Stimulated activated CD8-positive, alpha-beta memory T cell treated with anti-CD3 and anti-CD28 coated beads, Interleukin-15, amount 100 ng/mL, for 24 hours (primary cell): ENCODE measurements at regions not wholly inside any gene's neighbourhood (a gene's known extent, or its start where the extent isn't known, plus 50 kb on each side); places are given as distances from the start of the nearest gene placed in this dataset.

Experiments
- DNase-seq: peaks from one replicate; pipeline ENCODE4 v3.0.0-alpha.2; 2020; ENCODE audit warnings: low read depth

DNA sequence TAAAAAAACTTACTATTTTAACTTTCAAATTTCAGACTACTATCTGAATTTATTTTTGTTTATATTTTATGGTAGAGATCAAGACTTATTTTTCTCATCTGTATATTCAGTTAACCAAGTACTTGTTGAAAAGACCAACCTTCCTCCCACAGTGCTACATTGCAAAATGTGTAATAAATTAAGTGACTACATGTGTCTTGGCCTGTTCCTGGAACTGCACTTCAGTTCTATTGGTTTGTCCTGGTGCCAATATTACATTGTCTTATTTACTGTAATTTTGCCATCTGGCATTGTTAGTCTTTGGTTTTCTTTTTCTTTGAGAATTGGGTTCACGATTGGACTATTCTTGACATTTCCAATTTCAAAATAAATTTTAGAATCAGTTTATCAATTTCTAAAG, 138.4 kb upstream of the KCNMB2 start:
- DNase-seq, result no peak

DNA sequence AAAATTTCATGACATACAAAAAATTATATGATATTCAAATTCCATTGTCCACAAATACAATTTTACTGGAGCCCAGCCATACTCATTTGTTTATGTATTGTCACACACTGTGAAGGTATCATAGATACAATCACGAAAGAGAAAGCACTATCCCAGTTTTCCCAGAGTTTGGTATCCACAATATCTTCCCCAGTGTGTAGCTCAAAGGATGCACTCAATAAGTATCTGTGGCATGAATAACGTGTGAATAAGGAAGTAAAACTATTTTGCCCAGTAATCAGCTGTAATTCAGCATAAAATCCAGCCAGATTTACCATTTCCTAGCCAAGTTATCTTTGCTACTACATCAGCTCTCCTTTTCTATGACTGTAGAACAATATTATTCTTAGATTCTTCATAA, 131.3 kb upstream of the KCNMB2 start:
- DNase-seq, result no peak

DNA sequence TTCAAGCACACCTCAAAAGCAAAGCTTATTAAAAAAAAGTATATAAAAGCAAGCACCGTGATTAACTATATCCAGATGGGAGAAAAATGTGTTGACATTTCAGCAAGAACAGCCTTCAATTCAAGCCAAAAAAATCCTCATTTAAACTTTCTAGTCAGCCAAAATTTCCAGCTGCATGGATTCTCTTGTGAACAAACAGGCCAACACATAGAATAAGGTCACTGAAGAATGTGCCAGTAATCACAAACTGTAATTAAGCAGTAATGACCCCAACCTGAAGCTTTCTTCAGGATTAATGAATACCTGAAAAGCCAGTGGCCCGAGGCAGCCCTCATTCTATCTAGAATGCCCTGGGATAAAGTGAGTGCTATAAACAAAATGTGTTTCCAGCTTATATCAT, 130.7 kb upstream of the KCNMB2 start:
- DNase-seq, result no peak

DNA sequence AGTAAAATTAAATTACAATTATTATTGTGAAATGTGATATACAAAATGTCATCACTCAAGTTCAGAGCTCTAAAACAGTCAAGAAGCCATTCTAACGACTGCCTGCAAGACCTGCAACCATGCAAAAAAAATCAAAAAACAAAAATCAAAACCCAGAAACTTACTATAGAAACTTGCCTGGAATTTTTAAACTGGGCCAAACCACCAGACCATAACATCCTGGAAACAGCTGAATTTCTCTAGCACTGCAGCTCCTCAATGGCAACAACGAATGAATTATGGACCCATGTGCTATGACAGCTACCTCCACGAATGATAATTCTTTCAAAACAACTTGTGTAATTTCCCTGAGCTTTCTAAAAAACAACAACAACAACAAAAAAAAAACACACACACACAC, 130.0 kb upstream of the KCNMB2 start:
- DNase-seq, result no peak

DNA sequence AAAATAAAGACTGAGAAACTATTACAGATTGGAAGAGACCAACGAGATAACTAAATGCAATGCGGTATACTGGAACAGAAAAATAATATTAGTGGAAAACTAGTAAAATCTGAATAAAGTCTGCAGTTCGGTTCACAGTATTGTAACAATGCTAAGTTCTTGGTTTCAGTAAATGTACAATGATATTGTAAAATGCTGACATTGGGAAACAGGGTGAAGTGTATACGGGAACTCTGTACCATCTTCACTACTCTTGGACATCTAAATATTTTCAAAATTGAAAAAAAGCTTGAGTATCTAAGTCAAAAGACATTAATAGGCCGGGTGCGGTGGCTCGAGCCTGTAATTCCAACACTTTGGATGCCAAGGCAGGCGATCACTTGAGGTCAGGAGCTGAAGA, 120.9 kb upstream of the KCNMB2 start:
- DNase-seq, result no peak

DNA sequence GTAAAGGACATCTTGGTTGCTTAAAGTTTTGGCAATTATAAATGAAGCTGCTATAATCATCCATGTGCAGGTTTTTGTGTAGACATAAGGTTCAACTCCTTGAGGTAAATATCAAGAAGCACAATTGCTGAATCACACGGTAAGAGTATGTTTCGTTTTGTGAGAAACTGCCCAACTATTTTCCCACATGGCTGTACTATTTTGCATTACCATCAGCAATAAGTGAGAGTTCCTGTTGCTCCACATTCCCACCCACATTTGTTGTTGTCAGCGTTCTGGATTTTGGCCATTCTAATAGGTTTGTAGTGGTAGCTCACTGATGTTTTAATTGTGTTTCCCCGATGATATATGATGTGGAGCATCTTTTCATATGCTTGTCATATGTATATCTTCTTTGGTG, 118.5 kb upstream of the KCNMB2 start:
- DNase-seq, result no peak

DNA sequence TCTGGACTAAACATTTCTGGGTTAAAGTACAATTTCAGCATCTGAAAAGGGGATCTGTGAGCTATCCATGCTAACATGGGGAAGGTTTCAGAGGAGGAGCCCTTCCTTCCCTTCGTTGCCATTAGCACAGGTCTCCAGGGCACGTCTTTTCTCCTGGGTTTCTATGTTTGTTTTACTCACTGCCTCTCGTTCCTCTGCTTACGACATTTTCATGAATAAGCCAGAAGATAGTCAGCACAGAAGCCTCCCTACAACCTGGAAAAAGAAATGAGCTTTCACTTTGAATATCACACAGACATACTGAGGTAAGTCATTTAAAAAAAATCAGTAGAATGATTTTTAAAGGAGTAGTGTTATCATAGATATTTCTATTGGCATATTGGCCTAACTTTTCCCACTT, 117.2 kb upstream of the KCNMB2 start:
- no peak for DNase-seq

DNA sequence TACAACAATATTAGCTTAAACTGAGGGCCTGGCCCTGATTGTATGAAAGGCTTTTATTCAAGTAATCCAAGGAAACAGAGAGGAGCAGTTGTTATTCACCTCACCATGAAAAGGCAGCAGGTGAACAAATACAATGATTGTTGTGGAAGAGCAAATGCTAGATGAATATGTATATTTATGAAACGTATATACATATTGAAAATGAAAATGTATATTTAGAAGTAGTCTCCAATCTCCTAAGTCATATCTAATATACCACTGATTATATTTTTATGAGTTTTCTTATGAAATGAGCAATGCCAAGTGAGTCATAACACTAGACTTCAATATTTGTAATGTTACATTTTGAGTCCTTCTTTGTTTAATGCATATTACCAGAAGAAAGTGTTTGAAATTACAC, 116.2 kb upstream of the KCNMB2 start:
- no peak for DNase-seq

DNA sequence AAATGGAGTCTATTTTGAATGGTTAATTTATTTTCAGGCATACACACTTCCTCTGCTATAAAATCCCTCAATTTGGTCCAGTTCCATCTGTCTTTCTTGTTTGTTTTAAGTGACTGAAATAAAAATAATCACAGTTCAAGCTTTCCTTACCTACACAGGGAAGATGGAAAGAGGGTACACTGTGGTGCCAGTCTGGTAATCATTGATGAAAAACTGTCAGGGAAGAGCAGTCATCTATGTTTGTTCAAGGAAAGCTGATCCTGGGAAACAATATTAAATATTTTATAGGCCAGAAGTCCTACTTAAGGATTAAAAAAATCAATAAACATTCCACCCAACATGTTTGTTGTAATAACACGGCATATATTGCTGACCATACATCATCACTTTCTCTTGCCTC, 115.2 kb upstream of the KCNMB2 start:
- no peak for DNase-seq

DNA sequence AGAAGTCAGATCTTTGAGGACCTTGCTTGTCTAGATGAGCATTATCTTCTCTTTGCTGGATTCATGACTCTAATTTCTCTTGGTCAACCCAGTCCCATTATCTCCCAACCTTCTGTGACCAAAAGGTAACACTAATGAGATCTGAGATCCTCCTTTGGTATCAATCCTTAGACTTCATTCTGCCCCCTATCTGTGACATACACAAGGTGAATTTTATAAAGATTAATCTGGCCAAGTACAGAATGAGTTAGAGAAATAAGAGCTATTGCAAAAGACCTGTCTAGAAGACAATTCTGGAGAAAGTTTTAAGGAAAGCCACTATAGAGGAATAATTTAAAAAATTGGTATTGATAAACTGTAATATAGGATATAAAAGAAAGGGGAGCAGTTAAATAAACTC, 113.8 kb upstream of the KCNMB2 start:
- no peak for DNase-seq

DNA sequence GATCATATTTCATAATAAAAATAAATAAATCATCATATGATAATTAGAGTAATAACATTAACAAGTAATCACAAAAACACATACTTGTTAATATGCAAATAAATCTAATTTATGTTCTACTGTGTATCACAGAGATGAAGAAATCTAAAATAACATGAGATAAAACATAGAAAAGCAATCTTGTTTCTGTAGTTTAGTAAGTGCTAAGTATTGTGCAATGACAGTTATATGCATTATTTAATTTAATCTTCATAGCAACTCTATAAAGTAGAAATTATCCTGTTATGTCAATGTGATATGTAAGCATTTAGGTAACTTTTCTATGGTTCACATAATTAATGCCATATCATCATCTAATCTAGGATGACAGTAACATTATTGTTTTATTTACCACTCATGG, 108.2 kb upstream of the KCNMB2 start:
- DNase-seq, result no peak

DNA sequence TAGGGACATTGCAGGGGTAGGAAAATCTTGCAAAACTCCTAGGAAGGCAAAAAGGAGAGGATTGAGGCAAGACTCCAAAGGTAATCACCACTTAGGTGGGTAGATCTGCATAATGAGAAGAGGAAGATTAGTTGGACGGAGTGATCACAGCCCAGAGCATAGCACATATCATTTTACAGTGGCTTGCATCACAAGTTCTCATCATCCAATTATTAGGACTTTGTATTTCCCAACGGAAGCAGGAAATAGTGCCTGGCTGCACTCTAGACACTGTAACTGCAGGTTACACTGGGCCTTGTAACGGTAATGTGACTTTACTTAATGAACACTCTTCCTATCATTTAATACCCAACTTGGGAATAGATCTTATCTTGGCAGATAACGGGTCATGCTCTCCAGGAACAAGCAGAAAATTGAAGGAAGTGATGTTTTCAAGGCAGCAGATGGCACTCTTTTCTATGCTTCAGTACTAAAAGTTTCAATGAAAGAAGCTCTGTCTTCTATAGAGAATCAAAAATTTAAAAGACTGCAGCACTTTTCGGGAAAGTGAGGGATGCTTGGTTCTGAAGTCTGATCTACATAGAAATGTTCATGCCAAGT, 101.9 kb upstream of the KCNMB2 start:
- DNase-seq, result no peak

DNA sequence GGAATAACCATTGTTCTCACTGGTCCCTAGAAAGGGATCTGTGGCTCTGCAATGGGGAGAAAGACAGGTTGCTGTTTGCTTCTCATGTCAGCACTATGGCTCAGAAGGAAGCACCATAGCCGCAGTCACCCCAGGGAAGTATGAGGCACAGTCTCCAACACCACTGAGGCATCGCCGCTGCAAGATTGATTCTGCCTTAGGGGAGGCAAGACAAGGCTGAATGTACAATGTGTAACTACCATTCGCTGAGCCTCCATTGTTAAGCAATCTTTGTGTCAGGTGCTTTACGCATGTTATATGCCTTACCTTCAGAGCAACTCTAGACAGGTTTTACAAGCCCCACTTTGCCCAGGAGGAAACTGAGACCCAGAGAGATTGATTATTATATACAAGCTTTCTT, 100.7 kb upstream of the KCNMB2 start:
- no peak for DNase-seq

DNA sequence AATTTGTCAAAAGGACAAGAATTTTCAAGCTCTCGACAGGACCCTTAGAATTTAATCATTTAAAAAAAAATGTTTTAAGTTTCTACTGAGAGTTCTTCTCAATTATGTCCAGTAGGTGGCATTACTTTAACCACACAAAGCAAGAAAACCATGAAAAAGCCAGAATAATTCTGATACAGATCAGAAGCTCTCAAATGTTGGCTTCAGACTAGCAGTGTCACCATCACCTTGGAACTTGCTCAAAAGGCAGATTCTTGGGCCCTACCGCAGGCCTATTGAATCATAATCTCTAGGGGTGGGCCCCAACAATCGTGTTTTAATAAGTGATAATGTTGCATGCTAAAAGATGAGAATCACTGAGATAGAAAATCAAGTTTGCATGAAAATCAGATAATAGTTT, 99.5 kb upstream of the KCNMB2 start:
- no peak for DNase-seq

DNA sequence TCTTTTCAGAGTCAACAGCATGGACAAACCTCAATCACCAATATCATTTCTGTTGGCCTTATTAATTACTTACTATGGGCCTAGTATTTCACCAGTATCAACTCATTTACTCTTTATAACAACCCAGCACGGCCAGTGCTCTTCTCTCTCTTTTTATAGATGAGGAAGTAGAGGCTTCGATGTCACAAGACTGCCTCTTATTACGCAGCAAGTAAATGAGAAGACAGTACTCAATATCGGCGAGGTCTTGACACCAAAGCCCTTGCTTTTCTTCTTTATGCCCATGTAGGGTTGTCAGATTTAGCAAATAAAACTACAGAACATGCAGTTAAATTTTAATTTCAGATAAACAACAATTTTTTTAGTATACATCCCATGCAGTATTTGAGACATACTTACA, 99.0 kb upstream of the KCNMB2 start:
- no peak for DNase-seq

DNA sequence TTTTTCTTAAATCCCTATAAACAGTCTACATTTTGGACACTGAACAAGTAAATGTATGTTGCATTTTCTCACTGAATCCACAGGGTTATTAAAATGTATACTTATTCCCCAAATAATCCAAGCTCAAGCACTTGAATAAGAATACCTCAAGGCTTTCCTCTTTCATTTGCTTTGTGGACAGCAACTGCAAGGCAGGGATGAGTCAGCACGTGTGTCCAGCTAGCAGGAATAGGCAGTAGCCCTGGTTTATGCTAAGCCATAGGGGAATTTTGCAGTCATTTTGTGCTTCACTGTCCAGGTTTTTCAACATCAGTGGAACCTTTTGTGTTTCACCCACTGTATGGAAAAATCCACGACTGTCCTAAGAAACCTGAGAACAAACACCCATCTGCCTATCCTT, 96.7 kb upstream of the KCNMB2 start:
- DNase-seq, result no peak

DNA sequence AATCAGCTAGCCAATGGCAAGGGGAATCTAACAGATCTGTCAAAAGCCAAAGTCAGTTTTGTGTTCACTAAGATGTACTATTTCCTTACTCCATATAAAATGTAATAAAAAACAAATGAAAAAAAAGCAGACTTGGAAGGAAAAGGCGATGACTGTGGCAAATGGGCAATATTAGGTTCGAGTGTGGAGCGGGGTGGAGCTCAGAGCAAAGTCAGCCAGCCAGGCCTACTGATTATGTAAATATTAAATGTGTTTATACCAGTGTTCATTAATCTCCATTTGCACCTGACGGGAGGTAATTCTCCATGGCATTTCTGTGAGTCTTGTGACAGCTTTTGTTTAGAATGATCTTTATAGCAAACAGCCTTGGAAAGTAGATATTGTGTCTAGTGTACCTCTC, 96.2 kb upstream of the KCNMB2 start:
- DNase-seq, result no peak

DNA sequence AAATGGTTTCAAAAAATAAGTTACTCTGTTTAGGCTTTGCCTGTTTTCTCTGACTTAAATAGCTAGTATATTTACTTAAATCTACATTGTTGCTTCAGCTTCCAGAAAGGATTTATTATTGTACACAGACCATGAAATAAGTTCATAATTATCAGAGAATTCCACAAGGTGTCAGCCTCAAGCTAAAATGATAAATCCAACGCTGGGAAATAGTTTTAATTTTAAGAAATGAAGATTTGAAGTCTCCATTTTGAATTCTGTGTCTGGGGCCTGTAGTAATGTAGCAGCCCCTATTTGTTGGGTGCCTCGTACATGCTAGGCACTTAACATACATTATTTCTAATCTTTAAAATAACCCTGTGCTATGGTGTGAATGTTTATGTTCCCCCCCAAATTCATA, 92.6 kb upstream of the KCNMB2 start:
- no peak for DNase-seq

DNA sequence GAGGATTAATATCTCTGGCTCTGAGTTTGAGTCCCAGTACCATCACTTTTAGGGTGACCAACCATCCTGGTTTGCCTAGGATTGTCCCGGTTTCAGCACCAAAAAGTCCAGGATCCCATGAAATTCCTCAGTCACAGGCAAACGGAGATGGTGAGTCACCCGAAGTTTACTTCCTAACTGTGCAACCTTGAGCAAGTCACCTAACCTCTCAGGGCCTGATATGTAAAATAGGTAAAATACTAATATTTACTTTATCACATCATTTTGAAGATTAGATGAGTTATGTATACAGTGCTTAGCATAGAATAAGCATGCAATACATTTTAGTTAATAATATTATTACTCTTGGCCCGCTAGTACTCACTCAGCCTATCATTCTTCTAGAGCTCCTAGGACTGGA, 91.1 kb upstream of the KCNMB2 start:
- DNase-seq, result no peak

DNA sequence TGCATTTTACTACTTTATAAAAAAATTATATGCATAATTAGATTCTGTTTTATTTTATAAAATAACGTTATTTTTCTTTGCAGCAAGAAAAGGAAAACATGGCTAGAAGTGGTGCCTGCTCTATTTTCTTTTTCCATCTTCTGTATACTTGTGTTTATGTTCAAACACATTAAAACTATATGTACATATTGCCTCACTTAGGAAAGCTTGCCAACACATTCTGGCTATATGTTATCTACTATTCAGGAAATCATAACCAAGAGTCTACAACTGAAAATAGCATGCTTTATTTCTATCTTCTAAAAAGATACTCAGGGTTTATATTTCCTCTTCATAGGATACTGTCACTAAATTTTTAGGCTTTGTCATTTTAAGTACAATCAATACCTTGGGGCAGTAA, 90.2 kb upstream of the KCNMB2 start:
- no peak for DNase-seq

DNA sequence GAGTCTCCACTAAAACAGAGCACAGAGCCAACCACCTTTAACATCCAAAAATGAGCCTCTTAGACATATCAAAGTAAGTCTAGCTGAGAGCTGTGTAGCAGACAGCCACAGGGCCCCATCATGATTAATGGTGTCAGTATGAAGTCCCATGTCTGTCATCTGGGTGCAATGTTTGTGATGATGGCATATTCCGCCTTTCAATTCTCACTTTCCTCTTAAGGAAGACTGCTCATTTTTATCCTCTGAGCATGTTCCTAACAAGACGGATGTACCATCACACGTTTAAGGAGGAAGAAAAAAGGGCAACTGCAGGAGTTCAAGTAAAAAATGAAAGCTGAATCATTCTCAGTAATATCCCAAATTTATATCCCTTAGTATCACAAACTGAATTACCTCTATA, 85.8 kb upstream of the KCNMB2 start:
- no peak for DNase-seq

DNA sequence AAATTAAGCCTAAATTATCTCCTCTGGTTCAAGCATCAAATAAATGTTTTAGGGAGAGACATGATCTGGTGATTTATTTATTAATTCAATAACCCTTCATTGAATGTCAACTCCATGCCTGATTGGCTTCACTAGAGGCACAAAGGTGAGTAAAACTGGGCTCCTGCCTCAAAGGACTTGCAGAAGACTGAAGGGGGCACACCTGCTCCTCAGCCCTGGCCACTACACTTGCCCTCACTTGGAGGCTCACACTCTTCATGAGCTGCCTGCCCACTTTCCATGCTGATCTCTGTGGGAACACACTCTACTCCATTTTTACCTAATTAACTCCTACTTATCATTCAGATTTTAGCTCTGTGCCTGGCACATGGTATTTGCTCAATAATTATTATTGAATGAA, 84.4 kb upstream of the KCNMB2 start:
- no peak for DNase-seq

DNA sequence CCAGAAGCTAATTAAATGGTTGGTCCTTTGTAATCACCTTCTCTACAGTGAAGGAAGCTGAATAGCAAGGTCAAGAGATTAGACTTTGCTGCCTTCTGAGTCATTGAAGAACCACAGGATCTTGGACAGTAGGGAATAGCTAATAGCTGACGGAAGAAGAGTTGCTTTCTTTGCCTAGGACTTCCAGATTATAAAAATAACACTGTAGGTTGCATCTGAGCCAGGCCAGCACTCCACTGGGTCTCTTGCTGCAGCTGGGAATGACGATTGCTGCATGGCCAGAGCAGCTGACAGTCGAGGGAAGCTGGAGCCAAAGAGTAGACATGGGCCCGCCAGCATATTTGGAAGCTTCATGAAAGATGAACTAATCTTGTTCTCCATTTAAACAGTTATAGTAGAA, 81.5 kb upstream of the KCNMB2 start:
- DNase-seq, result no peak

DNA sequence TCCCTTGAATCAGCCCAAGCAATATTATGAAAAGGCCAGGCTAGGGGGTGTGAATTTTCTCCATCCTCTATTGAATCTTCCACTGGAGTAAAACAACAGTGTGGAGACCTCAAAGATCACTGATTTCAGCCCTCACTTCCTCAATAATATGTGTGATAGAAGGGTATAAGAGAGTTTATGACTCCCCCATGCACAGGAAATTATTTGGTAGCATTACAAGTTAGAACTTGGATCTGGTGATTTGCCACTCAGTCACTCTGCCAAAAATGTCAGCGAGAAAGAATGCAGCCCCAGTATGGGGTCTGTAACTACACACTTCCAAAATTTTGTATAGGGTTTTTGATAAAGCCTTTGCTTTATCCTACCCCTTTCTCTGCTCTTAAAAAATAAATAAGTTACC, 81.0 kb upstream of the KCNMB2 start:
- DNase-seq, result no peak

DNA sequence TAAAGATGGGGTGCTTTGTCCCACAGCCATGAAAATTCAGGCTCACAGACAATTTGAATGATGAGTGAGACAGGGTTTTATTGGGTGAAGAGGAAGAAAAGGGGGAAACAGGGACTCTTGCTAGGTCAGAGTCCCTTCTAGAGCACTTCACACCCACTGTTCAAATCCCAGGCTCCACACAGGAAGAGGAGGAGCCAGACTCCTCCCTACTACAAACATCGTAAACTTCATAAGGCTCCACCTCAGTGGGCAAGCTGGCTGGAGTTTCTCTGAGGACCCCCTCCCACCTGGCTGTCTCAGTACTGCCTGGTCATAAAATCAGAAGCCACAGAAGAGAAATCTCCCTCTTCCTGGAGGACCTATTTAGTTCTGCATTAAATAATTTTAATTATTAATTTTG, 80.3 kb upstream of the KCNMB2 start:
- no peak for DNase-seq
